CD4-positive, alpha-beta memory T cell (primary cell): ENCODE measurements at regions not wholly inside any gene's neighbourhood (a gene's known extent, or its start where the extent isn't known, plus 50 kb on each side); places are given as distances from the start of the nearest gene placed in this dataset.

Experiments
- CTCF ChIA-PET: fragments of 350-600 bp; sonication (Branson Sonifier 250); formaldehyde crosslinking; loops from one replicate; lab custom pipeline; 2021; ENCODE audit warnings: inconsistent platforms; ENCODE audit not compliant: partially characterized antibody; lab: Charles Lee
- POLR2A ChIA-PET: fragments of 350-600 bp; sonication (Branson Sonifier 250); formaldehyde crosslinking; loops from one replicate; lab custom pipeline; 2021; ENCODE audit not compliant: partially characterized antibody; lab: Charles Lee
- DNase-seq, 5 donors: peaks; one replicate each; pipeline versions ENCODE4 v3.0.0 to v3.0.0-alpha.2; 2020 to 2022; ENCODE audit warnings: mixed read lengths in 1 of 5
- H3K27ac ChIP-seq: one replicate; pipeline ENCODE4 v1.7.0; 2013; ENCODE audit warnings: low read depth, low read length
- H3K27me3 ChIP-seq: 2 replicates; pipeline ENCODE4 v1.7.0; 2013; ENCODE audit warnings: mild to moderate bottlenecking, low read length, moderate library complexity; ENCODE audit not compliant: insufficient read depth
- H3K36me3 ChIP-seq: 2 replicates; pipeline ENCODE4 v1.7.0; 2013; ENCODE audit warnings: mild to moderate bottlenecking, low read length, moderate library complexity; ENCODE audit not compliant: insufficient read depth
- H3K4me1 ChIP-seq: 2 replicates; pipeline ENCODE4 v1.7.0; 2013; ENCODE audit warnings: mild to moderate bottlenecking, low read length, moderate library complexity; ENCODE audit not compliant: insufficient read depth
- H3K4me3 ChIP-seq, 2 donors: one replicate each; pipeline ENCODE4 v1.7.0; 2013; ENCODE audit warnings: low read length in 2 of 2, mild to moderate bottlenecking in 1 of 2
- H3K9me3 ChIP-seq, 2 donors: one replicate each; pipeline ENCODE4 v1.7.0; 2013; ENCODE audit warnings: low read length in 2 of 2, control low read depth in 1 of 2; ENCODE audit not compliant: control insufficient read depth in 1 of 2
- H3K27ac Mint-ChIP-seq, 7 donors: one replicate each; pipeline ENCODE4 v1.8.0; 2020 to 2021; ENCODE audit warnings: mixed read lengths in 7 of 7, mild to moderate bottlenecking in 6 of 7, inconsistent platforms in 3 of 7, moderate library complexity in 3 of 7
- H3K27me3 Mint-ChIP-seq, 2 donors: one replicate each; pipeline ENCODE4 v1.8.0; 2020 to 2021; ENCODE audit warnings: mixed read lengths in 2 of 2
- H3K36me3 Mint-ChIP-seq, 2 donors: one replicate each; pipeline ENCODE4 v1.8.0; 2020 to 2021; ENCODE audit warnings: mixed read lengths in 2 of 2, inconsistent platforms in 1 of 2, mild to moderate bottlenecking in 1 of 2
- H3K4me1 Mint-ChIP-seq, 4 donors: one replicate each; pipeline ENCODE4 v1.8.0; 2020 to 2021; ENCODE audit warnings: mixed read lengths in 4 of 4, mild to moderate bottlenecking in 1 of 4
- H3K4me3 Mint-ChIP-seq, 8 donors: one replicate each; pipeline ENCODE4 v1.8.0; 2020 to 2021; ENCODE audit warnings: mixed read lengths in 8 of 8, mild to moderate bottlenecking in 7 of 8, moderate library complexity in 6 of 8, inconsistent platforms in 3 of 8
- H3K9me3 Mint-ChIP-seq, 8 donors: one replicate each; pipeline ENCODE4 v1.8.0; 2020 to 2021; ENCODE audit warnings: mixed read lengths in 8 of 8, mild to moderate bottlenecking in 5 of 8, inconsistent platforms in 3 of 8, moderate library complexity in 1 of 8
- intact Hi-C: fragments of 100-400 bp; cut with micrococcal nuclease; formaldehyde crosslinking; loops from one replicate; pipeline ENCODE4 v1.15.1; 2023

GRCh38 chr20:59095140-59095539 lies 52.6 kb upstream of the PRELID3B start:
- H3K36me3 Mint-ChIP-seq = no peaks in the 10 kb centered on the region
- no peak overlapping the region for H3K4me3 Mint-ChIP-seq
- POLR2A ChIA-PET = interaction anchor here (1.8 kb wide), 1 partner anchor 28 kb away, joined by 7 read pairs; no protein-coding TSS in a partner anchor
- no peaks in the 10 kb centered on the region for H3K9me3 ChIP-seq
- no peaks in the 10 kb centered on the region for H3K36me3 ChIP-seq
- no peaks in the 10 kb centered on the region for H3K9me3 Mint-ChIP-seq
- H3K27ac ChIP-seq = no peak overlapping the region
- H3K4me3 ChIP-seq = no peak overlapping the region
- intact Hi-C loops = no loop called here
- DNase-seq = no peak
- H3K4me1 Mint-ChIP-seq = peaks cover 0 to 8% (median 7%) of the 10 kb centered on the region in 4 donors
- H3K27me3 ChIP-seq = no peaks in the 10 kb centered on the region
- H3K27ac Mint-ChIP-seq = peak overlapping the region in 4 of 7 donors; percentile 2 to 87 (median 40)
- no peaks in the 10 kb centered on the region for H3K4me1 ChIP-seq
- no peaks in the 10 kb centered on the region for H3K27me3 Mint-ChIP-seq
- CTCF ChIA-PET = interaction anchor here (0.9 to 9.4 kb wide), 2 partner anchors 111 to 119 kb away, joined by 3 to 122 read pairs; no protein-coding TSS in a partner anchor

GRCh38 chr20:59094576-59094975 lies 52.0 kb upstream of the PRELID3B start:
- Histone ChIP-seq H3K4me1 (no peaks in the 10 kb centered on the region), H3K9me3 (no peaks in the 10 kb centered on the region), H3K4me3 (no peak overlapping the region), H3K27ac (no peak overlapping the region), H3K36me3 (no peaks in the 10 kb centered on the region), H3K27me3 (no peaks in the 10 kb centered on the region)
- intact Hi-C loops = no loop called here
- no peaks in the 10 kb centered on the region for H3K36me3 Mint-ChIP-seq
- no peaks in the 10 kb centered on the region for H3K27me3 Mint-ChIP-seq
- DNase-seq = no peak
- no peak overlapping the region for H3K4me3 Mint-ChIP-seq
- CTCF ChIA-PET = interaction anchor here (9.4 kb wide), 1 partner anchor 112 kb away, joined by 122 read pairs; no protein-coding TSS in a partner anchor
- H3K4me1 Mint-ChIP-seq = peaks cover 0 to 8% (median 7%) of the 10 kb centered on the region in 4 donors
- POLR2A ChIA-PET = interaction anchor here (1.1 to 1.8 kb wide), 3 partner anchors 29 to 113 kb away, joined by 3 to 7 read pairs (median 5); no protein-coding TSS in a partner anchor
- H3K27ac Mint-ChIP-seq = peak overlapping the region in 1 of 7 donors; percentile 2
- no peaks in the 10 kb centered on the region for H3K9me3 Mint-ChIP-seq
